A673 (cell line): ENCODE measurements at regions not wholly inside any gene's neighbourhood (a gene's known extent, or its start where the extent isn't known, plus 50 kb on each side); places are given as distances from the start of the nearest gene placed in this dataset.

Experiments used
- CTCF ChIP-seq: fragments of 300-800, 200-600 bp; sonication (generic); conservative IDR thresholded peaks from 2 replicates; pipeline ENCODE4 v1.5.1; 2017; ENCODE audit warnings: low read depth, mild to moderate bottlenecking, antibody characterized with exemption, low read length, moderate library complexity, mixed read lengths
- EZH2 ChIP-seq: fragments of 200-600 bp; sonication (generic); IDR thresholded peaks from 2 replicates; pipeline ENCODE4 v1.6.1; 2017; ENCODE audit warnings: borderline replicate concordance, low read depth, mild to moderate bottlenecking, mixed read lengths, antibody characterized with exemption, low read length; ENCODE audit not compliant: poor library complexity, severe bottlenecking

- TF ChIP-seq CTCF (no peak), EZH2 (no peak)
Measured at GRCh38 chr1:218827486-218827885, 346.2 kb upstream of the LYPLAL1 start.
